ENCODE measurements at regions not wholly inside any gene's neighbourhood (a gene's known extent, or its start where the extent isn't known, plus 50 kb on each side); places are given as distances from the start of the nearest gene placed in this dataset.

- no peaks in the 10 kb centered on the region for H4K20me1 ChIP-seq (ENCODE audit: low read length)
- no peak overlapping the region for H3K9ac ChIP-seq (ENCODE audit: low read length)
- intact Hi-C loops (cut with micrococcal nuclease): no loop called here
- DNase-seq (peak; percentile 14), ATAC-seq (no peak)
- H3K4me2 ChIP-seq (ENCODE audit: low read length): no peak overlapping the region
- H3K79me2 ChIP-seq (ENCODE audit: low read length): no peaks in the 10 kb centered on the region
- H3K9me3 ChIP-seq (ENCODE audit: low read length): peaks cover 21% of the 10 kb centered on the region; the same call in 1 of the 2 replicates
- H3K4me3 ChIP-seq (ENCODE audit: low read length): no peak overlapping the region
- H3K9me2 ChIP-seq (replicated peaks; ENCODE audit: low read length): no peaks in the 10 kb centered on the region
- no TSS peak for BruUV-seq (replicated peaks)
- no peak overlapping the region for H2AFZ ChIP-seq (ENCODE audit: low read length)
- no peaks in the 10 kb centered on the region for H3K27me3 ChIP-seq (ENCODE audit: low read length)
- no peaks in the 10 kb centered on the region for H3K4me1 ChIP-seq (ENCODE audit: insufficient read depth, low read length)
- POLR2A ChIA-PET (ENCODE audit: unreplicated experiment): no interaction called here
- H3K27ac ChIP-seq (ENCODE audit: low read length): no peak overlapping the region
- TF ChIP-seq EZH2 (IDR thresholded peaks at IDR 0.05; ENCODE audit: low read length, unreplicated experiment): no peak
- no peak for TF ChIP-seq CTCF (conservative IDR thresholded peaks at IDR 0.05; ENCODE audit: low read depth, low read length)
- no peak for TF ChIP-seq EZH2phosphoT487 (IDR thresholded peaks at IDR 0.05; ENCODE audit: borderline replicate concordance, low read length)
- no peaks in the 10 kb centered on the region for H3F3A ChIP-seq (ENCODE audit: low read length, unreplicated experiment)
- CTCF ChIA-PET: no interaction called here
- peaks cover 15% of the 10 kb centered on the region; the same call in 1 of the 2 replicates for H3K36me3 ChIP-seq (ENCODE audit: low read depth, low read length)
Measured at GRCh38 chr2:57934659-57935058, 111.9 kb upstream of the VRK2 start.

GRCh38 chr2:57936216-57936615 lies 110.4 kb upstream of the VRK2 start:
- intact Hi-C loops (cut with micrococcal nuclease): no loop called here
- H3K4me3 ChIP-seq (ENCODE audit: low read length): no peak overlapping the region
- no peak for DNase-seq
- H3K4me1 ChIP-seq (ENCODE audit: insufficient read depth, low read length): no peaks in the 10 kb centered on the region
- no peak overlapping the region for H3K27ac ChIP-seq (ENCODE audit: low read length)
- no TSS peak for BruUV-seq (replicated peaks)
- no peak overlapping the region for H3K9ac ChIP-seq (ENCODE audit: low read length)
- no peak overlapping the region for H3K4me2 ChIP-seq (ENCODE audit: low read length)
- no peak for TF ChIP-seq EZH2 (IDR thresholded peaks at IDR 0.05; ENCODE audit: low read length, unreplicated experiment)
- no peak for TF ChIP-seq EZH2phosphoT487 (IDR thresholded peaks at IDR 0.05; ENCODE audit: borderline replicate concordance, low read length)
- no peak for TF ChIP-seq CTCF (conservative IDR thresholded peaks at IDR 0.05; ENCODE audit: low read depth, low read length)
- peaks cover 15% of the 10 kb centered on the region; the same call in 1 of the 2 replicates for H3K36me3 ChIP-seq (ENCODE audit: low read depth, low read length)
- H3K27me3 ChIP-seq (ENCODE audit: low read length): no peaks in the 10 kb centered on the region
- no peaks in the 10 kb centered on the region for H4K20me1 ChIP-seq (ENCODE audit: low read length)
- no peak overlapping the region for H2AFZ ChIP-seq (ENCODE audit: low read length)
- ChIA-PET POLR2A (ENCODE audit: unreplicated experiment) (no interaction called here), CTCF (no interaction called here)
- no peaks in the 10 kb centered on the region for H3K9me2 ChIP-seq (replicated peaks; ENCODE audit: low read length)
- no peak for ATAC-seq
- peaks cover 21% of the 10 kb centered on the region; the same call in 1 of the 2 replicates for H3K9me3 ChIP-seq (ENCODE audit: low read length)
- no peaks in the 10 kb centered on the region for H3F3A ChIP-seq (ENCODE audit: low read length, unreplicated experiment)
- no peaks in the 10 kb centered on the region for H3K79me2 ChIP-seq (ENCODE audit: low read length)

GRCh38 chr2:57937456-57937855 lies 109.2 kb upstream of the VRK2 start:
- no peak for TF ChIP-seq CTCF (conservative IDR thresholded peaks at IDR 0.05; ENCODE audit: low read depth, low read length)
- TF ChIP-seq EZH2 (IDR thresholded peaks at IDR 0.05; ENCODE audit: low read length, unreplicated experiment): no peak
- TF ChIP-seq EZH2phosphoT487 (IDR thresholded peaks at IDR 0.05; ENCODE audit: borderline replicate concordance, low read length): no peak
- H2AFZ ChIP-seq (ENCODE audit: low read length): no peak overlapping the region
- H3K9ac ChIP-seq (ENCODE audit: low read length): no peak overlapping the region
- DNase-seq (no peak), ATAC-seq (no peak)
- no peak overlapping the region for H3K4me3 ChIP-seq (ENCODE audit: low read length)
- H3K79me2 ChIP-seq (ENCODE audit: low read length): no peaks in the 10 kb centered on the region
- H3F3A ChIP-seq (ENCODE audit: low read length, unreplicated experiment): no peaks in the 10 kb centered on the region
- H3K27me3 ChIP-seq (ENCODE audit: low read length): no peaks in the 10 kb centered on the region
- BruUV-seq (replicated peaks): no TSS peak
- ChIA-PET POLR2A (ENCODE audit: unreplicated experiment) (no interaction called here), CTCF (no interaction called here)
- H3K36me3 ChIP-seq (ENCODE audit: low read depth, low read length): peaks cover 15% of the 10 kb centered on the region; the same call in 1 of the 2 replicates
- H3K9me2 ChIP-seq (replicated peaks; ENCODE audit: low read length): no peaks in the 10 kb centered on the region
- H4K20me1 ChIP-seq (ENCODE audit: low read length): no peaks in the 10 kb centered on the region
- H3K4me1 ChIP-seq (ENCODE audit: insufficient read depth, low read length): no peaks in the 10 kb centered on the region
- peaks cover 21% of the 10 kb centered on the region; the same call in 1 of the 2 replicates for H3K9me3 ChIP-seq (ENCODE audit: low read length)
- H3K4me2 ChIP-seq (ENCODE audit: low read length): no peak overlapping the region
- no peak overlapping the region for H3K27ac ChIP-seq (ENCODE audit: low read length)
- intact Hi-C loops (cut with micrococcal nuclease): no loop called here
